ENCODE measurements at regions not wholly inside any gene's neighbourhood (a gene's known extent, or its start where the extent isn't known, plus 50 kb on each side); places are given as distances from the start of the nearest gene placed in this dataset.

GRCh38 chr22:48665311-48665995 lies 1162.2 kb downstream of the BRD1 start:
- no peak for DNase-seq

DNA sequence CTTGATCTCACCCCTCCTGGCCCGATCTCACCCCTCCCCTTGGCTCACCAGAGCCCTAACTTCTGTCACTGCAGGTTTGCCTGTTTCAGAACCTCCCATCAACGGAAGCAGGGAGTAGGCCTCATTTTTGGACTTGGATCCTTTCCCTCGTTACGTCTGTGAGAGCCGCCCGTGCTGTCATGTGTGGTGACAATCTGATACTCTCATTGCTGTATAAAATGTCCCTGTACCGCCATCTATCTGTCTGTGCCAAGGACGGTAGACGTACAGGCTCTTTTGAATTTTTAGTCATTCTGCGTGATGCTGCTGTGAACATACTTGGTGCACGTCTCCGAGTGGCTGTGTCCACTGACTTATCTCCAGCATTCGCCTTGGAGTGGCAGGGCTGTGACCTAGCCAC lies 1163.1 kb downstream of the BRD1 start:
- no peak for DNase-seq

GRCh38 chr22:48663297-48663696 lies 1164.4 kb downstream of the BRD1 start:
- no peak for DNase-seq

DNA sequence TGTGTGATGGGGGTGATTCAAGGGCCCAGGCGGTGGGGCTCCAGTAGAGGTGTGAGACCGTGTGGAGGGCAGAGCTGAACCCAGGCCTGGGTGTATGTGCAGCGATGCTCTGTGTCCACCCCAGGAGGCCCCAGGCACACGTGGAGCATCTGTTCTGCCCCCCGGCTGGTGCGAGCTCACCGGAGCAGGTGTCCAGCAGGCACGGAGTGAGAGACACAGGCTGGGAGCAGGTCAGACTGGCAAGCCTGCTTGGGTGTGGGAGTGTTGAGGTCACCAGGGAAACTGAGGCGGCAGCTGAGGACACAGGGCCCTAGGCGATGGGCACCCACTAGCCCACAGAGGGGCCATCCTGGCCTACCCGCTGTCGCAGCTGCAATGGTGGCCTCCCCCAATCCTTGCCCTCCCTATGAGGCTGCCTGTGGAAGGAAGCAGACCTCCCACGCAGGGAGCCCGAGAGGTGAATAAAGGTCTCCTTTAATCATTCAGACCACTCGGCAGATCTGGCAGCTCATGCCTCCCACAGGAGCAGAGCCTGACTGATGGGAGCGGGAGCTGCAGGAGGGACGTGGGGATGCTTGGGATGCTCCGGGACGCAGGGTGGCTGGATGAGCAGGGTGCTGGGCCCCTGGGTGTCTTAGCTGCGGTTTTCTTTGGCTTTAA lies 1165.1 kb downstream of the BRD1 start:
- DNase-seq, result no peak

GRCh38 chr22:48661984-48662383 lies 1165.7 kb downstream of the BRD1 start:
- no peak for DNase-seq

DNA sequence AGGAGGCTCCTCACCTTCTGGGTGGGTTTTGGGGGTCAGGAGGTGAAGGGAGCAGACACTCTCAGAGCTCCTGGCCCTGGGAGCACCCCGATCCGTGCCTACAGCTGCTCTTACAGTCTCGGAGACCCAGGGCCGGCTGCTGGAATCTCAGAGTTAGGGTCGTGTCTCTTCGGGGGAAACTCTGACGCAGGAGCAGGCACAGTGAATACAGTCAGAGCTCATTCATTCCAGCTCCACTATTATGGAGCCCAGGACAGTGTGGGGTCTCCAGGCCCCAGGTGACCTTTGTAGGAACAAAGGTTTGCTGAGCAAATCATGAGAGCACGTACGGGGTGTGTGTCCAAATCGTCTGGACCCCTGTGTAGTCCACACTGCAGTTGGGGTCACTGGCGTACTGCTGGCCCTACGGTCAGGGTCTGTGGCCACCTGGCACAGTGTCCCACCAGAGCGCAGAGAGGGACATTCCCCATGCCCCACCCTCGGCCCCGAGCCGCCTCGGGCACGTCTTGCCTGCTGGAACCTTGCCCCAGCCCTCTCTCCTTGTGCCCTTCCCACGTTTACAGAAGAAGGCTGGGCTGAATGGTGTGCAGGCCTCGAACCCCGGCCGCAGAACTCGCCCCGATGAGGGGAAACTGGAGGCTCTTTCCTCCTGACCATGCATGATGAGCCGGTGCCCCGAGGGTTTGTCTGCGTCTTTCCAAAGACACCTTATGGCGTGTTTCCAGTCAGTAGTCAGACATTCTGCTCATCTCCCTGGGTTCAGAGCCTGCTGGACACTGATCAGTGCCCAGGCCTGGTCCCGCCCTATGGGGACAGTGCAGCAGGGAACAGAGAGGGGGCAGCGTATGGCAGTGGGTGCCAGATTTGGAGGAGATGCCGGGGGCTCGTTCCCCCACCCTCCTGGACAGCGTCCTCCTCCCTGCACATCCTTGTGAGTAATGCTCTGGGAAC lies 1166.6 kb downstream of the BRD1 start:
- no peak for DNase-seq

DNA sequence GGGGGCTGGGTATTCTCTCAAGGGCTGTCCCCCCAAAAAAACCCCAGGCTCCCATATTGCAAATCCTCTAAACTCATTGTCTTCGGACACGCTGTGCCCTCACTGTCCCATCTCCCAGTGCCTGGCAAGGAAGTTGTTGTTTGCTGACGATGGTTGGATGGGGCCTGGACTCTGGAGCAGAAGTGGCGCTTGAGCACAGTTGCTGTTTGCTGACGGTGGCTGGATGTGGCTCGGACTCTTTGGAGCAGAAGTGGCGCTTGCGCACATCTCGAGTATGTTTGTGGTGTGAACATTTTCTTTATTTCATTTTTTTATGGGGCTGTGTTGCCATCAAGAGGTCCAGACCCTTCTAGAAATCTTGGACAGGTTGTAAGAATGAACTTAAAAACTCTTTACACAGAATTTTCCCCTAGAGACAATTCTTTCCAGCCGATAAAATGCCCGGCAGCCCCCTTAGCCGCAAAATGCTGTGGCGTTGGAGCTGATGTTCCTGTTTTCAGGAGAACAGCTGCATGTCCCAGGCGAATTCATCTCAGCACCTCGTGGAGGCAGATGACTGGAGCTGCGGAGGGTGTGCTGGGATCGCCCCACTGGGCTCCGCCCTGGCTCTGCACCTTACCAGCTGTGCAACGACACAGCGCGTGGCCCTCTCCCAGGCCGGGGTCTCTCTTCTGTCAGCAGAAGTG lies 1167.4 kb downstream of the BRD1 start:
- no peak for DNase-seq

GRCh38 chr22:48659404-48659996 lies 1168.2 kb downstream of the BRD1 start:
- DNase-seq, result no peak

GRCh38 chr22:48658871-48659270 lies 1168.8 kb downstream of the BRD1 start:
- DNase-seq, result no peak

- DNase-seq, result no peak
Measured at GRCh38 chr22:48658246-48658645, 1169.4 kb downstream of the BRD1 start.

DNA sequence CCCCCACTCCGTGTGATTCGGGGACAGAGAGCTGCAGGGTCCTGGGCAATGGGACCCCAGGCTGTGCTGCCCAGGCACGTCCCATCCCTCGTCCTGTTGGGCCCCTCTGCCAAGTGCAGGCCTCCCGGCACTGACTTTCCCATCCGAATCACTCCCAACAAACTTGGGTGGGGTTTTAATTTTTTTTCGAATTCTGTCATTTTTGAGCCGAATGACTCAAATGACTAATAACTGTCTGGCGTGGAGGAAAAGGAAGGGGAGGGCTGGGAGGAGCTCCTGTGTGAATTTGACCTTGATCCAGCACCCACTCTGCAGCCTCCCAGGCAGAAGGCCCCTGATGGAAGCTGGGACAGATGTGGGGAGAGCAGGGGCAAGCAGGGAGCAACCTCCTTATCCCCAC lies 1173.2 kb downstream of the BRD1 start:
- DNase-seq, result no peak

DNA sequence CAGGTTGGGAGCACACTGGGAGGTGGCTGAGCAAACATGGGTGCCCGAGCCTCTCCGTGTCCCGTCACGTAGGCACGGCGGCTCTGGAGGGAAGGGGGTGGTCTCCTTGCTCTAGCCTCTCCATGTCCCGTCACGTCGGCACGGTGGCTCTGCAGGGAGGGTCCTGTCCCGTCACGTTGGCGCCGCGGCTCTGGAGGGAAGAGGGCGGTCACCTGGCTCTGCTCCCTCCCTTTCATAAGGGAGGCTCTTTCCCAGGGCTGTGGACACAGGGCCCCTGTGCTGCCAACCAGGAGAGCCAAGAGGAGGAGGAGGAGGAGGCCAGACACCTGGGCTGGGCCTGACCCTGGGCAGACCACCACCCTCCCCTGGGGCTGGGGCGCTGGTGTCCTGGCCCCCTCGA lies 1173.7 kb downstream of the BRD1 start:
- DNase-seq, result no peak

GRCh38 chr22:48653306-48653705 lies 1174.4 kb downstream of the BRD1 start:
- DNase-seq, result no peak

DNA sequence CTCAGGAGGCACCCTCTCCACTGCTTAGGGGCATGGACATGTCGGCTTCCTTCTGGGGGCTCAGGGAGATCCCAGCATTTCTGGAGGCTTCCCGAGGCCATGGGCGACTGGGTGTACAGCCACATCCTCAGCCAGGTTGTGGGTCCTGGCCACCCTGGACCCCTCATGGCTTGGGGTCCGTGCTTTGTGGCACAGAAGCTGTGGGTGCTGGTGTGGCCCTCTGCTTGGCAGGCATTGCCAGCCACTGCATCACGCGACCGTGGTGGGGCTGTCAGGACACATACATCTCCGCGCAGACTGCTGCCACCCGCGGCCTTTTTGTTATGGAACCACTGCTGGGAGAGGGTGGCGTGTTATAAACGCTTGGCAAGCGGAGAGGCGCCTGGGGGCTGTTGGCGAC lies 1174.9 kb downstream of the BRD1 start:
- DNase-seq, result no peak

GRCh38 chr22:48651981-48652538 lies 1175.6 kb downstream of the BRD1 start:
- DNase-seq, result no peak

- no peak for DNase-seq
Measured at GRCh38 chr22:48651036-48651890, 1176.4 kb downstream of the BRD1 start.

DNA sequence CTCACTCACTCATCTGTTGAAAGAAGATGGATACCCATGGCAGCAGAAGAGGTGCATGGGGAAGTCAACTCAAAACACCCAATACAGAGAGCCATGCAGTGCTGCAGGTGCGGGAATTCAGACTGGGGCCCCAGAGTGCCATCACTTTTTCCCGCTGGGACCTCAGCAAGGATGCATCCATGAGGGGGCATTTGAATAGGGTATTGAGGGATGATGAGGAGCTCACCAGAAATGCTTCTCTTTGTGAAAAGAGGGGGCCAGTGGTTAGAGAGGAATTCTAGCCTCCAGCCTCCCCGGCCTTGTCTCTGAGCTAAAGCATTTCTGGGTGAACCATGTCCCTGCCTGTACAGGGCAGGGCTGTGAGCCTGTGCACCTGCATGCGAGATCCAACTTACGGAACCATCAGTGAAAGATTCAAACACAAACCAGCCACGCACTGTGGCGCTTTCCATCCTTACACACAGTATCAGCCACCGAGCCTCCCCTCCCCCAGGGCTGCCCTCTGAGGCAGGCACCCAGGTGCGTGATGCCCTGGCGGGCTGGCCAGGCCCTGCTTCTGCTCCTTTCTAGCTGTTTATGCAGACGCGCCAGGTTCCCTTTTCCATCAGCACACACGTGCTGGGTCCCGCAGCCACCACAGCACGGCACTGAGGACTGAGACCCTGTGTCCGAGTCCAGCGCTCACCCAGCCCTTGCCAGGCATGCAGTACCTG lies 1177.2 kb downstream of the BRD1 start:
- no peak for DNase-seq

- DNase-seq, result no peak
Measured at GRCh38 chr22:48649466-48649865, 1178.2 kb downstream of the BRD1 start.

DNA sequence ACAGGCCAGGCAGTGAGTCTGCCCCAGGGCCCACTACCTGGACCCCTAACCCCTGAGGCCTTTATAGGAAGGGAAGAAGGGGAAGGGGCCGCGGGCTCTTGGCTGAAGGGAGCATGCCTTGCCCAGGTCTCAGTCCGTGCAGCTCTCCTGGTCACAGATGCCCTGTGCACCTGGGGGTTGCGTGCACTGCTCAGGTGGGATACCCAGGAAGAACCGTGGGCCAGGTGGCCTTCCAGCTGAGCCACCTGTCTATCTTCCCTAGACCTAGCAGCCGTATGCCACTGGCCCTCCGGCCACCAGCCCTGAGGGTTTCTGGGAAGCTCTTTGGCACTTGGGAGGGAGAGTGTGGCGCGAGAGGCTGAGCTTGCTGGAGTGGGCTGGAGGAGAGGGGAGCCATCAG lies 1178.6 kb downstream of the BRD1 start:
- no peak for DNase-seq
